ENCODE measurements at regions not wholly inside any gene's neighbourhood (a gene's known extent, or its start where the extent isn't known, plus 50 kb on each side); places are given as distances from the start of the nearest gene placed in this dataset.

DNA sequence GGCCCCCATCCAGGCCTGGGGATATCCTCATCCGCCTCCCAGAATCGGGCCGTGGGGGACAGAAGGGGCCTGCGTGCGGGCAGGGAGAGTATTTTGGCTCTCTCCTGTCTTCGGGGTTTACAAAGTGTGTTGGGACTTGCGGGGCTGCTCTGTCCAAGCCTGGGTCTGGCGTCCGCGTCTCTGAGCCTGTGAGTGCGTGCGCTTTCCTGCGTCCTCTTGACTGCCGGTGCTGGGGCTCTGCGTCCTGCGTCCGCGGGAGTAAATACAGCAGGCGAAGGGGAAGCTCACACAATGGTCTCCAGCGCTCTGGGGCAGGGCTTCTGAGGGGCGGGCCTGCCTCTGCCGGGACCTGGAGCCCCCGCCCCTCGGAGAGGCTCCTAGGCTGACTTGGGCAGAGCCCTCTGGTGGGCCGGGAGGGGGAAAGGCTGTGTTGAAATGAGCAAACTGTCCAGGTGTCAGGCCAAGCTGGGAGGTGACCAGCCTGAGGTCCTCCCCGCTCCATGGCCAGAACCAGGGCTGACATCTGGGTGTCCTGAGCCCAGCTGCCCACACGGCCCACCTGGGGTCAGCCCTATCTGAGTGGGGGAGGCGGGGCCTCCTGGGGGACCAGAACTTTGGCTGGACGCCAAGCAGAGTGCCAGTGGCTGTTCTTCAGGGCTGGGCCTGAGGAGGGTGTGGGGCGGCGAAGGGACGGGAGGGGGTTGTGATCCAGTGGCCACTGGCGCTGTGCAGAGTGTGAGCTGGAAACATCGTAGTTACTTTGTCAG lies 233.6 kb downstream of the SEC14L1 start (continued):
- TF ChIP-seq ZNF446 (CRISPR knock-in tag; IDR thresholded peaks at IDR 0.05) (no peak; the same call in 1 of the 2 replicates), HMGA1 (CRISPR knock-in tag; conservative IDR thresholded peaks at IDR 0.05) (no peak), MTA3 (CRISPR knock-in tag; IDR thresholded peaks at IDR 0.05) (no peak), ZNF274 (CRISPR knock-in tag; IDR thresholded peaks at IDR 0.05) (peak; percentile 88; the same call in 1 of the 2 replicates), SUZ12 (IDR thresholded peaks at IDR 0.05; ENCODE audit: low read depth, low read length) (no peak), MATR3 (CRISPR knock-in tag; IDR thresholded peaks at IDR 0.05) (no peak), ZNF776 (CRISPR knock-in tag; IDR thresholded peaks at IDR 0.05) (no peak), ZNF143 (CRISPR knock-in tag; IDR thresholded peaks at IDR 0.05) (0 out of 2 replicates have a peak, but pooled peaks have one; percentile 38), NCOA5 (CRISPR knock-in tag; IDR thresholded peaks at IDR 0.05) (no peak), RXRA (CRISPR knock-in tag; IDR thresholded peaks at IDR 0.05) (no peak; the same call in 1 of the 2 replicates), AGO2 (optimal IDR thresholded peaks at IDR 0.05; ENCODE audit: low read depth, low read length) (peak; percentile 85), TEAD3 (CRISPR knock-in tag; optimal IDR thresholded peaks at IDR 0.05; ENCODE audit: borderline replicate concordance) (peak; percentile 62), SMYD3 (CRISPR knock-in tag; IDR thresholded peaks at IDR 0.05) (no peak), YY1 (IDR thresholded peaks at IDR 0.05; ENCODE audit: insufficient read depth, insufficient replicate concordance, low read depth, low read length) (peak; percentile 69), TBX3 (IDR thresholded peaks at IDR 0.05; ENCODE audit: borderline replicate concordance) (0 out of 2 replicates have a peak, but pooled peaks have one; percentile 28), ZNF253 (CRISPR knock-in tag; IDR thresholded peaks at IDR 0.05; ENCODE audit: borderline replicate concordance) (no peak), NR2F1 (CRISPR knock-in tag; IDR thresholded peaks at IDR 0.05) (0 out of 4 replicates have a peak, but pooled peaks of 1 of the 2 experiments have one; percentile 4), POLR2AphosphoS5 (IDR thresholded peaks at IDR 0.05; ENCODE audit: low read depth, low read length) (peak; percentile 76; the same call in 1 of the 2 replicates), RCOR2 (CRISPR knock-in tag; IDR thresholded peaks at IDR 0.05) (no peak), FOXP1 (IDR thresholded peaks at IDR 0.05) (no peak), FOXP1 (CRISPR knock-in tag; IDR thresholded peaks at IDR 0.05) (peak; percentile 73), ZNF224 (CRISPR knock-in tag; IDR thresholded peaks at IDR 0.05) (0 out of 2 replicates have a peak, but pooled peaks have one; percentile 48)
- TF ChIP-seq, protein P1, sequence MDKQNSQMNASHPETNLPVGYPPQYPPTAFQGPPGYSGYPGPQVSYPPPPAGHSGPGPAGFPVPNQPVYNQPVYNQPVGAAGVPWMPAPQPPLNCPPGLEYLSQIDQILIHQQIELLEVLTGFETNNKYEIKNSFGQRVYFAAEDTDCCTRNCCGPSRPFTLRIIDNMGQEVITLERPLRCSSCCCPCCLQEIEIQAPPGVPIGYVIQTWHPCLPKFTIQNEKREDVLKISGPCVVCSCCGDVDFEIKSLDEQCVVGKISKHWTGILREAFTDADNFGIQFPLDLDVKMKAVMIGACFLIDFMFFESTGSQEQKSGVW (CRISPR knock-in tag; IDR thresholded peaks at IDR 0.05; ENCODE audit: borderline replicate concordance): no peak
- TF ChIP-seq, protein P2, sequence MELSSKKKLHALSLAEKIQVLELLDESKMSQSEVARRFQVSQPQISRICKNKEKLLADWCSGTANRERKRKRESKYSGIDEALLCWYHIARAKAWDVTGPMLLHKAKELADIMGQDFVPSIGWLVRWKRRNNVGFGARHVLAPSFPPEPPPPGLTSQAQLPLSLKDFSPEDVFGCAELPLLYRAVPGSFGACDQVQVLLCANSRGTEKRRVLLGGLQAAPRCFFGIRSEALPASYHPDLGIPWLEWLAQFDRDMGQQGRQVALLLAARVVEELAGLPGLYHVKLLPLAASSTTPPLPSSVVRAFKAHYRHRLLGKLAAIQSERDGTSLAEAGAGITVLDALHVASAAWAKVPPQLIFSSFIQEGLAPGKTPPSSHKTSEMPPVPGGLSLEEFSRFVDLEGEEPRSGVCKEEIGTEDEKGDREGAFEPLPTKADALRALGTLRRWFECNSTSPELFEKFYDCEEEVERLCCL (CRISPR knock-in tag; IDR thresholded peaks at IDR 0.05; ENCODE audit: borderline replicate concordance): no peak
- TF ChIP-seq, protein P3, sequence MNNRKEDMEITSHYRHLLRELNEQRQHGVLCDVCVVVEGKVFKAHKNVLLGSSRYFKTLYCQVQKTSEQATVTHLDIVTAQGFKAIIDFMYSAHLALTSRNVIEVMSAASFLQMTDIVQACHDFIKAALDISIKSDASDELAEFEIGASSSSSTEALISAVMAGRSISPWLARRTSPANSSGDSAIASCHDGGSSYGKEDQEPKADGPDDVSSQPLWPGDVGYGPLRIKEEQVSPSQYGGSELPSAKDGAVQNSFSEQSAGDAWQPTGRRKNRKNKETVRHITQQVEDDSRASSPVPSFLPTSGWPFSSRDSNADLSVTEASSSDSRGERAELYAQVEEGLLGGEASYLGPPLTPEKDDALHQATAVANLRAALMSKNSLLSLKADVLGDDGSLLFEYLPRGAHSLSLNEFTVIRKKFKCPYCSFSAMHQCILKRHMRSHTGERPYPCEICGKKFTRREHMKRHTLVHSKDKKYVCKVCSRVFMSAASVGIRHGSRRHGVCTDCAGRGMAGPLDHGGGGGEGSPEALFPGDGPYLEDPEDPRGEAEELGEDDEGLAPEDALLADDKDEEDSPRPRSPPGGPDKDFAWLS (CRISPR knock-in tag; IDR thresholded peaks at IDR 0.05; ENCODE audit: borderline replicate concordance): 0 out of 2 replicates have a peak, but pooled peaks have one; percentile 65
- TF ChIP-seq, protein P4, sequence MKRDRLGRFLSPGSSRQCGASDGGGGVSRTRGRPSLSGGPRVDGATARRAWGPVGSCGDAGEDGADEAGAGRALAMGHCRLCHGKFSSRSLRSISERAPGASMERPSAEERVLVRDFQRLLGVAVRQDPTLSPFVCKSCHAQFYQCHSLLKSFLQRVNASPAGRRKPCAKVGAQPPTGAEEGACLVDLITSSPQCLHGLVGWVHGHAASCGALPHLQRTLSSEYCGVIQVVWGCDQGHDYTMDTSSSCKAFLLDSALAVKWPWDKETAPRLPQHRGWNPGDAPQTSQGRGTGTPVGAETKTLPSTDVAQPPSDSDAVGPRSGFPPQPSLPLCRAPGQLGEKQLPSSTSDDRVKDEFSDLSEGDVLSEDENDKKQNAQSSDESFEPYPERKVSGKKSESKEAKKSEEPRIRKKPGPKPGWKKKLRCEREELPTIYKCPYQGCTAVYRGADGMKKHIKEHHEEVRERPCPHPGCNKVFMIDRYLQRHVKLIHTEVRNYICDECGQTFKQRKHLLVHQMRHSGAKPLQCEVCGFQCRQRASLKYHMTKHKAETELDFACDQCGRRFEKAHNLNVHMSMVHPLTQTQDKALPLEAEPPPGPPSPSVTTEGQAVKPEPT (CRISPR knock-in tag; IDR thresholded peaks at IDR 0.05; ENCODE audit: low read depth): peak; percentile 32; the same call in 1 of the 2 replicates

Measured in HepG2 (cell line).